OCI-LY3 (cell line): ENCODE measurements at regions not wholly inside any gene's neighbourhood (a gene's known extent, or its start where the extent isn't known, plus 50 kb on each side); places are given as distances from the start of the nearest gene placed in this dataset.

ENCODE experiments used
- H2AFZ ChIP-seq: fragments of 200-600, 300-600 bp; shearing (Covaris generic); 2 replicates; pipeline ENCODE4 v1.6.0; 2014; ENCODE audit warnings: antibody characterized with exemption, low read depth, low read length
- H3K27ac ChIP-seq: fragments of 200-600, 300-600 bp; sonication (generic); 2 replicates; pipeline ENCODE4 v1.5.1; 2014; ENCODE audit warnings: mild to moderate bottlenecking, low read length, moderate library complexity, mixed read lengths
- H3K27me3 ChIP-seq: fragments of 200-600, 300-600 bp; sonication (generic); 2 replicates; pipeline ENCODE4 v1.6.1; 2014; ENCODE audit warnings: low read depth, low read length, mixed read lengths
- H3K36me3 ChIP-seq: fragments of 200-600, 300-600 bp; sonication (generic); replicated peaks from 2 replicates; pipeline ENCODE3; 2014; ENCODE audit warnings: low read depth, low read length, mixed read lengths
- H3K4me1 ChIP-seq: fragments of 300-600, 200-600 bp; sonication (generic); 2 replicates; pipeline ENCODE4 v1.6.1; 2014; ENCODE audit warnings: low read length, mixed read lengths
- H3K4me2 ChIP-seq: fragments of 200-600, 300-600 bp; sonication (generic); 2 replicates; pipeline ENCODE4 v1.6.1; 2014; ENCODE audit warnings: low read length, mixed read lengths
- H3K4me3 ChIP-seq: fragments of 300-600, 200-600 bp; sonication (generic); 2 replicates; pipeline ENCODE4 v1.5.1; 2014; ENCODE audit warnings: antibody characterized with exemption, mild to moderate bottlenecking, low read length, moderate library complexity
- H3K79me2 ChIP-seq: fragments of 300-600, 200-600 bp; shearing (Covaris generic); 2 replicates; pipeline ENCODE4 v1.6.1; 2014; ENCODE audit warnings: mild to moderate bottlenecking, low read length, mixed read lengths
- H3K9ac ChIP-seq: fragments of 300-600, 200-600 bp; shearing (Covaris generic); 2 replicates; pipeline ENCODE4 v1.6.0; 2014; ENCODE audit warnings: mild to moderate bottlenecking, low read length, moderate library complexity
- H3K9me3 ChIP-seq: fragments of 200-600, 300-600 bp; shearing (Covaris generic); 2 replicates; pipeline ENCODE4 v1.6.1; 2014; ENCODE audit warnings: low read length, mixed read lengths; ENCODE audit not compliant: insufficient read depth
- H4K20me1 ChIP-seq: fragments of 200-600, 300-600 bp; sonication (generic); 2 replicates; pipeline ENCODE4 v1.6.1; 2016; ENCODE audit warnings: low read length, mixed read lengths; ENCODE audit not compliant: insufficient read depth
- EZH2phosphoT487 ChIP-seq: fragments of 200-600 bp; shearing (Covaris generic); IDR thresholded peaks from 2 replicates; pipeline ENCODE4 v1.6.1; 2018; ENCODE audit warnings: antibody characterized with exemption, mixed run types, low read depth
- TF ChIP-seq, protein P1 (sequence below): fragments of 200-600, 300-600 bp; sonication (generic); IDR thresholded peaks from 2 replicates; pipeline ENCODE4 v1.5.1; 2014; ENCODE audit warnings: antibody characterized with exemption, low read length, low read depth

GRCh38 chr5:6194906-6195612 is 183.3 kb downstream of the MED10 start:
- no peaks in the 10 kb centered on the region for H4K20me1 ChIP-seq
- H3K36me3 ChIP-seq = no peaks in the 10 kb centered on the region
- no peak overlapping the region for H2AFZ ChIP-seq
- no peaks in the 10 kb centered on the region for H3K79me2 ChIP-seq
- no peaks in the 10 kb centered on the region for H3K27me3 ChIP-seq
- H3K9me3 ChIP-seq = no peaks in the 10 kb centered on the region
- H3K4me3 ChIP-seq = no peak overlapping the region
- H3K9ac ChIP-seq = no peak overlapping the region
- H3K27ac ChIP-seq = no peak overlapping the region
- H3K4me1 ChIP-seq = no peaks in the 10 kb centered on the region
- no peak overlapping the region for H3K4me2 ChIP-seq
- TF ChIP-seq, protein P1, sequence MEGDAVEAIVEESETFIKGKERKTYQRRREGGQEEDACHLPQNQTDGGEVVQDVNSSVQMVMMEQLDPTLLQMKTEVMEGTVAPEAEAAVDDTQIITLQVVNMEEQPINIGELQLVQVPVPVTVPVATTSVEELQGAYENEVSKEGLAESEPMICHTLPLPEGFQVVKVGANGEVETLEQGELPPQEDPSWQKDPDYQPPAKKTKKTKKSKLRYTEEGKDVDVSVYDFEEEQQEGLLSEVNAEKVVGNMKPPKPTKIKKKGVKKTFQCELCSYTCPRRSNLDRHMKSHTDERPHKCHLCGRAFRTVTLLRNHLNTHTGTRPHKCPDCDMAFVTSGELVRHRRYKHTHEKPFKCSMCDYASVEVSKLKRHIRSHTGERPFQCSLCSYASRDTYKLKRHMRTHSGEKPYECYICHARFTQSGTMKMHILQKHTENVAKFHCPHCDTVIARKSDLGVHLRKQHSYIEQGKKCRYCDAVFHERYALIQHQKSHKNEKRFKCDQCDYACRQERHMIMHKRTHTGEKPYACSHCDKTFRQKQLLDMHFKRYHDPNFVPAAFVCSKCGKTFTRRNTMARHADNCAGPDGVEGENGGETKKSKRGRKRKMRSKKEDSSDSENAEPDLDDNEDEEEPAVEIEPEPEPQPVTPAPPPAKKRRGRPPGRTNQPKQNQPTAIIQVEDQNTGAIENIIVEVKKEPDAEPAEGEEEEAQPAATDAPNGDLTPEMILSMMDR = no peak
- no peak for TF ChIP-seq EZH2phosphoT487

DNA sequence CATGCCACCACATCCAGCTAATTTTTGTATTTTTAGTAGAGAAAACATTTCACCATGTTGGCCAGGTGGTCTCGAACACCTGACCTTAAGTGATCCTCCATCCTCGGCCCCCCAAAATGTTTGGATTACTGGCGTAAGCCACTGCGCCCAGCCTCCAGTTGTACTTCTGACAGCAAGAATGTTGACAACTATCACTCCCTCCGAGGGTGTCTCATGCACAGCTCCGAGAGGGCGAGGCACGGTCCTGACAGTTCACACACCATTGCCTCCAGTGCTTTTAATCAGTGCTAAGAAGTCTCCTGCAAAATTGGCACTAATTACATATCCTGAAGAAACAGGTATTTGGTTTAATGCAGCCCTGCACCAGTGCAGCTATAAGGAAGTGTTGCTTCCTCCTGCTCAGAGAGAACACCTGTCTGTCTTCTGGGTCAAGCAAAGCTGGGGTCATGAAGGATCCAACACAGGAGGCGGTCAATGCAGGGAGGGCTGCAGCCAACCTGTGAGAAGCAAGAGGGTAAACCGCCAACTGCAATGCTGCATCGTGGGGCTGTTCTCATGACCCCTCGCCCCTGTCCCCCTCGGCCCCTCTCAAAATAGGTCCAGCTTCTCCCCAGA is 184.0 kb downstream of the MED10 start:
- Histone ChIP-seq H3K4me3 (no peak overlapping the region), H3K9ac (no peak overlapping the region), H3K4me1 (no peaks in the 10 kb centered on the region), H3K27me3 (no peaks in the 10 kb centered on the region), H3K36me3 (no peaks in the 10 kb centered on the region), H3K9me3 (no peaks in the 10 kb centered on the region), H3K79me2 (no peaks in the 10 kb centered on the region), H3K27ac (no peak overlapping the region), H2AFZ (no peak overlapping the region), H4K20me1 (no peaks in the 10 kb centered on the region), H3K4me2 (no peak overlapping the region)
- TF ChIP-seq, protein P1 = no peak
- no peak for TF ChIP-seq EZH2phosphoT487

- H3K79me2 ChIP-seq = no peaks in the 10 kb centered on the region
Observed at GRCh38 chr5:6193310-6193709, 185.0 kb downstream of the MED10 start.

DNA sequence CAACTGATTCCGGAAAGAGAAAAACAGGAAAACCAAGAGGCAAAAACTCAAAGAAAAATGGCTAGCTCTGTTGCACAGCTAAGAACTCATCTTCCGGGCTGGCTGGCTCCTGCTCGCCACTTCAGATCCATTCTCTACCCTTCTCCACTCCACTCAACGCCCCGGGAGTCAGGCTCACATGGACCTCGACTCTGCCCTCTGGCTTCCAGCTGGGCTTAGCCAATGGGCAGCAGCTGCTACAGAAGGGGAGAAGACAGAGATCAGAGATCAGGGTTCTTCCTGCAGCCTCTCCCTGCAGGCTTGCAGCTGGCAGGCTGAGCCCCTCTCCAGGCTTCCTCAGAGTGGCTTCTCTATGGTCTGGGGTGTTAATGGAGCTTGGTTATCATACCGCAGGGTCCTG is 187.5 kb downstream of the MED10 start:
- Histone ChIP-seq H3K36me3 (no peaks in the 10 kb centered on the region), H2AFZ (no peak overlapping the region), H4K20me1 (no peaks in the 10 kb centered on the region), H3K9ac (no peak overlapping the region), H3K4me3 (no peak overlapping the region), H3K27ac (no peak overlapping the region), H3K4me2 (no peak overlapping the region), H3K4me1 (no peaks in the 10 kb centered on the region), H3K79me2 (no peaks in the 10 kb centered on the region), H3K27me3 (no peaks in the 10 kb centered on the region), H3K9me3 (no peaks in the 10 kb centered on the region)
- TF ChIP-seq, protein P1 = no peak
- TF ChIP-seq EZH2phosphoT487 = no peak

More at GRCh38 chr5:6193310-6193709, 185.0 kb downstream of the MED10 start:
- Histone ChIP-seq H3K9ac (no peak overlapping the region), H3K4me2 (no peak overlapping the region), H3K27ac (no peak overlapping the region), H3K4me1 (no peaks in the 10 kb centered on the region), H3K36me3 (no peaks in the 10 kb centered on the region), H3K4me3 (no peak overlapping the region), H3K9me3 (no peaks in the 10 kb centered on the region), H3K27me3 (no peaks in the 10 kb centered on the region), H4K20me1 (no peaks in the 10 kb centered on the region), H2AFZ (no peak overlapping the region)
- no peak for TF ChIP-seq EZH2phosphoT487
- TF ChIP-seq, protein P1 = no peak
